ENCODE measurements at regions not wholly inside any gene's neighbourhood (a gene's known extent, or its start where the extent isn't known, plus 50 kb on each side); places are given as distances from the start of the nearest gene placed in this dataset.
"Not testable (repeated sequence)": the region's sequence is repeated elsewhere in the genome, so short reads cannot be mapped to it uniquely, and the experiment has no call there.

DNA sequence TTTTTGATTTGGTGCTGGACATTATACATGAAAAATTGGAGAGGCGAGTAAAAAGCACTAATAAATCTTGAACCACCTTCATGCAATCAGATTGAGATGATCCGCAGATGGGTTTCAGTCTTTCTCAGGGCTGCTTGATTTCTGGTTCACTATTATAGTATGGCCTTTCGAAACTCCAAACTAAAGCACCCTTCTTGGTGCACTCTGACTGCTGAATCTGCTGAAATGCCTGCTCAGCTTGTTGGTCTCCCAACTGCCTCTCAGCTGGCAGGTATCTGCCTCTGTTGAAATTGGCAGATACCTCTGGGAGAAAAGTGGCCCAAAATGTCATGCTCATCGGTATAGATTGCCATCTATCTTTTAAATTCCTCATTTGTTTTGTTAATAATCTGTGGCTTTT is 102.5 kb upstream of the WIPF3 start:
- not testable (repeated sequence) for DNase-seq (ENCODE audit: low read depth)

DNA sequence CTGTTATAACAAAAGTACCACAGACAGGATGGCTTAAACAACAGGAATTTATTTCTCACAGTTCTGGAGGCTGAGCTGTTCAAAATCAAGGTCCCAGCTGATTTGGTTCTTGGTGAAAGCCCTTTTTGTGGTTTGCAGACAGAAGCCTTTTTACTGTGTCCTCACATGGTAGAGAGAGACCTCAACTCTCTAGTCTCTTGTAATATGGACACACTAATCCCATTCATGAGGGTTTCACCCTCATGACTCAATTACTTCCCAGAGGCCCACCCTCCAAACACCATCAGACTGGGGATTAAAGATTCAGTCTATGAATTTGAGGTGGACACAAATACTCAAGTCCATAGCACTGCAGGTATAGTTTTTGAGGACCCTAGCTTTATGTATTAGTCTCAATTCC is 97.3 kb upstream of the WIPF3 start:
- not testable (repeated sequence) for DNase-seq (ENCODE audit: low read depth)

DNA sequence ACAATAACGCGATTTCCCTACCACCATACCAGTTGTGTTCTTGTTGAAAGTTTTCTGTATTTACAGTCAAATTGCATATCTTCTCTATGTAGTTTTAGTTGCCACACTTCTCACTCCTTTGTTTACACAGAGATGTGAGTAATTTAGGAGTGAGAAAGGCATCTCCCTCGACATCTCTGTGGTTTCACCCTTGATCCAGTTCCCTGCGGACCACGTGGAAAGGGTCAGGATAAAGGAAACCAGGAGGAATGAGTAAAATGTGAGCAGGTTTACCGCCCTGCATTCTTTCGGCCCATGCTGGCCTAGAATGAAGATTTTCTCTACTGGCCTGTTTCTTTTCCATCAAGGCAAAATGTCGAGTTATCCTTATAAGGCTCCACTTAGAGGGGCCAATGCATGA is 83.2 kb upstream of the WIPF3 start:
- peak; percentile 97 for DNase-seq (ENCODE audit: low read depth)

DNA sequence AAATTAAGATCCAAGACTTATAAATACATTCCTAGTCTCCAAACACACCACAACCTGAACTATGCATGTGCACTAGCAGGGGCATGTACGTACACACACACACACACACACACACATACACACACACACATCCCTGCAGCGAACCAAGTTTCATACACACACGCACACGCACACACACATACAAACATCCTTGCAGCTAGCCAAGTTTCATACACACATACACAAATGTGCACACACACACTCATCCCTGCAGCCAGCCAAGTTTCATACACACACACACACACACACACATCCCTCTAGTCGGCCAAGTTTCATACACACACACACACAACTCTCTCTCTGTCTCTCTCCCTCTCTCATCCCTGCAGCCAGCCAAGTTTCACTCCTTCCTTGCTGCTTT is 82.7 kb upstream of the WIPF3 start:
- peak; percentile 47 for DNase-seq (ENCODE audit: low read depth)

DNA sequence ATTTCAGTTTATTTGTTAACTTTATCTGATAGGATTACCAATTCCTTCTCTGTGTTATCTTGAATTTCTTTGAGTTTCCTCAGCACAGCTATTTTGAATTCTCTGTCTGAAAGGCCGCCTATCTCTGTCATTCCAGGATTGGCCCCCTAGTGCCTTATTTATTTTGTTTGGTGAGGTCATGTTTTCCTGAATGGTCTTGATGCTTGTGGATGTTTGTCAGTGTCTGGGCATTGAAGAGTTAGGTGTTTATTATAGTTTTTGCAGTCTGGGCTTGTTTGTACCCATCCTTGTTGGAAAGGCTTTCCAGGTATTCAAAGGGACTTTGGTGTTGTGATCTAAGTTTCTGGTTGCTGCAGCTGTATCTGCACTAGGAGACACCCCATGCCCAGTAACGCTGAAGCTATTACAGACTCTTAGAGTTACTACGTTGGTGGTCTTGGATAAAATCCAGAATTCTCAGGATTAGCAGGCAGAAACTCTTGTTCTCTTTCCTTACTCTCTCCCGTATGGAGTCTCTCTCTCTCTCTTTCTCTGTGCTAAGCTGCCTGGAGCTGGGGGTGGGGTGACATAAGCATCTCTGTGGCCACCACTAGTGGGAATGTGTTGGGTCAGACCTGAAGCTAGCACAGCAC is 76.7 kb upstream of the WIPF3 start:
- DNase-seq (ENCODE audit: low read depth) = peak; percentile 12

DNA sequence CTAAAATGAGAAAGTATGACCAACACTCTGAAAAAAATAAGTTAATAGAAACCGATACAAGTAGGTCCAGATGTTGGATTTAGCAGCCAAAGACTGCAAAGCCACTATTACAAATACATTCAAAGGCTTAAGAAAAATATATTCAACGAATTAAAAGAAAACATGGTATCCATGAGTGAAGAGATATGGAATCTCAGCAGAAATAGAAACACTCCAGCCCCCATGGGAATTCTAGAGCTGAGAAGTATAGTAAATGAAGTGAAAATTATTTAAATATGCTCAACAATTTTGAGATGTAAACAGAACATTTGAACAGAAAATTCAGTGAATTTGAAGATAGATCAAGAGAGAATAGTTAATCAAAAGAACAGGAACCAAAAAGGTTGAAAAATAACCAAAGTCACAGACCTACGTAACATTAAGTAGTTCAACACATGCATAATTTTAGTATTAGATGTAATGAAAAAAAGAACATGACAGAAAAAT is 72.0 kb upstream of the WIPF3 start:
- no peak for DNase-seq (ENCODE audit: low read depth)

DNA sequence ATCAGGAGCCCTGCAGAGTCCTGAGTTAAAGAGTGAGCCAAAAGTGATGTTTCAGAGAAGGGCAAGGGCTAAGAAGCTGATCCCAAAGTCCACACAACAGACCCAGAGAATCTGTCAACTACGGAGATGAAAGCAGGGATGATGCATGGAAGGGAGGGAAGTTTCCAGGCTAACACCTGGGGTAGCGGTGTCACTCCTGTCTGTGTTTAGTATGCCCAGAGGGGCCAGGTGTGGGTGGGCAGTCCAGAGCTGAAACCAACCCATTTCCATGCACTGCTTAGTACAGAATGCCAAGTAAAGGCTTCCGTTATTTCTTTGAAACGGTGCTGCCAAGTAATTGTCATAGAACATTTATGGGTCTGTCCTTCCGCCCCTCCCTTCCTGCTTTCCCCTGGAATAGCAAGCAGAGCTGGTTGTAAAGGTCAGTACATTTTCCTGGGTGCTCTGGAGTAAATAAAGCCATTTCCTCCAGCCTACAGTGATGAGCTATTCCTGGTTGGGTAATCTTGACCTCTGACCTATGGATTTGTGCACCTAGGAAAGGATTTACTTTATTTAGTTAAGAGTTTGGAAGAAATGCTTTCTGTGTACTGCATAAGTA is 58.6 kb upstream of the WIPF3 start:
- not testable (repeated sequence) for DNase-seq (ENCODE audit: low read depth)

DNA sequence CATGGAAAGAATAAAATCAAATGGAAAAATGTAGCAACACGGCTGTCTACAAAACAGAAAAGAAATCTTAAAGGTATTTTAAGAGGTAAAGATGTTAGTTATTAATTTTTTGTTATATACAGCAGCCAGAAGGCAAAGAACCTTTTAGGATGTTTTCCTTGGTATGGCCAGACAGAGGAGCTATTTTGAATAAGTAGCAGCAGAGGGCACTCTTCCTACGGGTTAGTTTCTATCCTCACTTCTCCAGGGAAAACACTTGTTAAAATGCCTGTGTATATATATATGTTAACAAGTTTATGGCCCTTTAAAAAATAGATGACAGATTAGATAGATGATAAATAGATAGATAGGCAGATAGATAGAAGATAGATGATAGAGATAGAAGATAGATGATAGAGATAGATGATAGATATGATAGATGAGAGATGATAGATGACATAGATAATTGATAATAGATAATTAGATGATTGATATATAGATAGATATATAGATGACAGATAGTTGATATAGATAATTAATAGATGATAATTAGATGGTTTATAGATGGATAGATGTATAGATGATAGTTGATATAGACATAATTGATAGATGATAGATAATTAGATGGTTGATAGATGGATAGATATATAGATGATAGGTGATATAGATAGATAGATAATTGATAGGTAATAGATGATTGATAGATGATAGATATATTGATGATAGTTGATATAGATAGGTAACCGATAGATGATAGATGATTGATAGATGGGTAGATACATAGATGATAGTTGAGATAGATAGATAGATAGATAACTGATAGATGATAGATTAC is 57.8 kb upstream of the WIPF3 start:
- DNase-seq (ENCODE audit: low read depth) = peak; percentile 60

DNA sequence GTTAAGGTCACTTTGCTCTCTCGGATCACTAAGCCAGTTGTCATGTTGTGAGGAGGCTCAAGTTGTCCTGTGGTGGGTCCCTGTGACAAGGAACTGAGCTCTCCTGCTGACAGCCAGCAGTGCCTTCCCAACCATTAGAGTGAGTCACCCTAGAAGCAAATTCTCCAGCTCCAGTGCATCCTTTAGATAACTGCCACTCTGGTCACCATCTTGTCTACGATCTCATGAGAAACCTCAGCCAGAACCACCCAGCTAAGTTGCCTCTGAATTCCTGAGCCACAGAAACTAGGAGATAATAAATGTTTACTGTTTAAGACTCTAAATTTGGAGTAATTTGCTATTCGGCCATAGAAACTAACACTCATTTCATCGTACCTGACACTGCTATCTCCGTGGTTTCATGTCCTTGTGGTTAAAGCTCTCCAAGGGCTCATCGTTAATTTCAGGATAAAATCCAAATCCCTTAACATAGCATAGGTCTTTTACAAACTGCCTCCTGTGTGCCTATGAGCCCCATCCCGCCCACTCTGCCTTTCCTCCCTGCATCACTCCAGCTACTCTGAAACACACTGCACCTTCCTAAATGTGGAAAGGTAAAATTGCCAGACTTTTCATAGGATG is 56.5 kb upstream of the WIPF3 start:
- DNase-seq (ENCODE audit: low read depth) = no peak

DNA sequence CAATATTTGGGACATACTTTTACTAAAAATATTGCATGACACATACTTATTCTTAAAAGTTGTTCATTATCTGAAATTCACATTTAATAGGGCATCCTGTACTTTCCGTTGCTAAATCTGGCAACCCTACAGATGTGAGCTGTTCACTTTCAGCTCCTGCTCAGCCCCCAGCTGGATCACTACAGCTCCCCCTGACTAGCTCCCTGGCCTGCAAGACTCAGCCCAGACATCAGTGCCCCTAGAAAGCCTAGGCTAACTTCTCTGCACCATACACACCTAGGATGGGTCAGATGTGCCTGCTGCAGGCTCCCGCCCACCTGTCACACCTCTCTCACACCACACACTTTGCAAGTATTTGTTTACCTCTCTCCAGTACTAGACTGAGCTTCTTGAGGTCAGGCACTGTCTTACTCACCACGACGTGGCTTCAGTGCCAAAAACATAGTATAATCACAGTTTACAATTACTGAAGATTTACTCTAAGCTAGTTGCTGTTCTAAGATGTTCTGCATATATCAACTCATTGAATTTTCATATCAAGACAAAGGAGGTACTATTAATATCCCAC is 55.9 kb upstream of the WIPF3 start:
- DNase-seq (ENCODE audit: low read depth) = peak; percentile 38

DNA sequence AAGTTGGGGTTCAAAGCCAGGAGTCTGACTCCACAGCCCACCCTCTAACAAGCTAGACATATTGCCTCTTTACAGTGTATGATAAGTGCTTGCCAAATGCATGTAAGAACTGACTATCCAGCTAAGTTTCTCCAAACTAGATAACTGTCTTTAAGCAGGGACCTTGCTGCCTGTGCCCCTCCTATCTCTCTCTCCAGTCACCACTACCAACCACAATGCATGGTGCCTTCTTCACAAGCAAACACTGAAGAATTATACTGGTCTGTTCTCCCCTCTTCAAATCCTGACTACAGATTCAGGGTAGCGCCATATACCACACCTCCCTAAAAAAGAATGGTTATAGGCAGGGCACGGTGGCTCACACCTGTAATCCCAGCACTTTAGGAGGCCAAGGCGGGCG is 55.3 kb upstream of the WIPF3 start:
- DNase-seq (ENCODE audit: low read depth) = not testable (repeated sequence)

DNA sequence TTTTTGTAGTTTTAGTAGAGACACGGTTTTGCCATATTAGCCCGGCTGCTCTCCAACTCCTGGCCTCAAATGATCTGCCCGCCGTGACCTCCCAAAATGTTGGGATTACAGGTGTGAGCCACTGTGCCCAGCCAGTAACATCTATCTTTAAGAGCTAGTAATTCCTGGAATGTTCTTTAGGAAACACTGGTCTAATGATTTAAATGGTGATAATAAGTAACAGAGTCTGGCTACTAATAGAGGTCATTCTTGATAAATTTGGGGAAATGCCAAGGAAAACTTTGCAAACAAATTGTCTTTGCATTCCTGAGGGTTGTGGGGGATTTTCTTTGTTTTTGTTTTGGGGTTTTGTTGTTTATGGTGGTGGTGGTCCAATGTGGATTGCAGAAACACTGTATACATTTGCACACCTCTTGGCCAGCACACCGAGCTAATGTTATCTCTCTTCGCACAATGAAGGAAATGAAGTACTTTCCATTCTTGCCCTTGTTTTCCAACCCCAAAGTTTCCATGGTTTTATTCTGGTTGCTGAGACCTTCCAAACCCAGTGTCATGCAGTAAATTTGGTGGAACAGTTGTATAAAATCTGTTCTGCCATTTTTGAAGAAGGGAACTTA is 51.3 kb upstream of the WIPF3 start:
- no peak for DNase-seq (ENCODE audit: low read depth)

All from iris pigment epithelial cell (primary cell).